ENCODE measurements at regions not wholly inside any gene's neighbourhood (a gene's known extent, or its start where the extent isn't known, plus 50 kb on each side); places are given as distances from the start of the nearest gene placed in this dataset.
"Not testable (repeated sequence)": the region's sequence is repeated elsewhere in the genome, so short reads cannot be mapped to it uniquely, and the experiment has no call there.

- DNase-seq (ENCODE audit: low read depth): no peak
These were observed 406.2 kb downstream of the NUP35 start for GRCh38 chr2:183530333-183530901.

GRCh38 chr2:183532514-183532913 is 408.3 kb downstream of the NUP35 start:
- DNase-seq (ENCODE audit: low read depth): no peak

GRCh38 chr2:183533021-183533420 is 408.8 kb downstream of the NUP35 start:
- DNase-seq (ENCODE audit: low read depth): no peak

- no peak for DNase-seq (ENCODE audit: low read depth)
These were observed 412.0 kb downstream of the NUP35 start for GRCh38 chr2:183536290-183536689.

GRCh38 chr2:183536714-183537113 is 412.5 kb downstream of the NUP35 start:
- DNase-seq (ENCODE audit: low read depth): no peak

- no peak for DNase-seq (ENCODE audit: low read depth)
These were observed 417.5 kb downstream of the NUP35 start for GRCh38 chr2:183541766-183542165.

GRCh38 chr2:183542606-183543005 is 418.4 kb downstream of the NUP35 start:
- DNase-seq (ENCODE audit: low read depth): no peak

- DNase-seq (ENCODE audit: low read depth): no peak
These were observed 419.0 kb downstream of the NUP35 start for GRCh38 chr2:183543222-183543621.

GRCh38 chr2:183543731-183544130 is 419.5 kb downstream of the NUP35 start:
- DNase-seq (ENCODE audit: low read depth): no peak

GRCh38 chr2:183546560-183547350 is 422.5 kb downstream of the NUP35 start:
- DNase-seq (ENCODE audit: low read depth): not testable (repeated sequence)

- DNase-seq (ENCODE audit: low read depth): no peak
These were observed 428.5 kb downstream of the NUP35 start for GRCh38 chr2:183552716-183553115.

- DNase-seq (ENCODE audit: low read depth): no peak
These were observed 440.5 kb downstream of the NUP35 start for GRCh38 chr2:183564726-183565125.

GRCh38 chr2:183575481-183575880 is 451.2 kb downstream of the NUP35 start:
- no peak for DNase-seq (ENCODE audit: low read depth)

- no peak for DNase-seq (ENCODE audit: low read depth)
These were observed 455.4 kb downstream of the NUP35 start for GRCh38 chr2:183579686-183580085.

- DNase-seq (ENCODE audit: low read depth): no peak
These were observed 468.0 kb downstream of the NUP35 start for GRCh38 chr2:183592271-183592670.

- DNase-seq (ENCODE audit: low read depth): no peak
These were observed 469.9 kb downstream of the NUP35 start for GRCh38 chr2:183594150-183594549.

GRCh38 chr2:183597841-183598240 is 473.6 kb downstream of the NUP35 start:
- DNase-seq (ENCODE audit: low read depth): no peak

- DNase-seq (ENCODE audit: low read depth): no peak
These were observed 479.8 kb downstream of the NUP35 start for GRCh38 chr2:183604065-183604464.

GRCh38 chr2:183605440-183605839 is 481.2 kb downstream of the NUP35 start:
- no peak for DNase-seq (ENCODE audit: low read depth)

GRCh38 chr2:183606022-183606717 is 481.9 kb downstream of the NUP35 start:
- DNase-seq (ENCODE audit: low read depth): no peak

GRCh38 chr2:183606718-183607085 is 482.5 kb downstream of the NUP35 start:
- no peak for DNase-seq (ENCODE audit: low read depth)

GRCh38 chr2:183607995-183608394 is 483.8 kb downstream of the NUP35 start:
- DNase-seq (ENCODE audit: low read depth): no peak

GRCh38 chr2:183608747-183609146 is 484.5 kb downstream of the NUP35 start:
- DNase-seq (ENCODE audit: low read depth): no peak

Measured in forelimb muscle (tissue), 1 donor.